Epithelial cell of proximal tubule (primary cell): ENCODE measurements at regions not wholly inside any gene's neighbourhood (a gene's known extent, or its start where the extent isn't known, plus 50 kb on each side); places are given as distances from the start of the nearest gene placed in this dataset.

ENCODE experiments used
- DNase-seq: peaks from one replicate; pipeline ENCODE4 v3.0.0-alpha.2; 2011; ENCODE audit warnings: low read depth
- H3K4me3 ChIP-seq: 2 replicates; pipeline ENCODE4 v1.5.1; 2011; ENCODE audit warnings: low read depth, mild to moderate bottlenecking, low read length
- TF ChIP-seq, protein P1 (sequence below): conservative IDR thresholded peaks from 2 replicates; pipeline ENCODE4 v1.5.1; 2012; ENCODE audit warnings: low read depth, mild to moderate bottlenecking, low read length

DNA sequence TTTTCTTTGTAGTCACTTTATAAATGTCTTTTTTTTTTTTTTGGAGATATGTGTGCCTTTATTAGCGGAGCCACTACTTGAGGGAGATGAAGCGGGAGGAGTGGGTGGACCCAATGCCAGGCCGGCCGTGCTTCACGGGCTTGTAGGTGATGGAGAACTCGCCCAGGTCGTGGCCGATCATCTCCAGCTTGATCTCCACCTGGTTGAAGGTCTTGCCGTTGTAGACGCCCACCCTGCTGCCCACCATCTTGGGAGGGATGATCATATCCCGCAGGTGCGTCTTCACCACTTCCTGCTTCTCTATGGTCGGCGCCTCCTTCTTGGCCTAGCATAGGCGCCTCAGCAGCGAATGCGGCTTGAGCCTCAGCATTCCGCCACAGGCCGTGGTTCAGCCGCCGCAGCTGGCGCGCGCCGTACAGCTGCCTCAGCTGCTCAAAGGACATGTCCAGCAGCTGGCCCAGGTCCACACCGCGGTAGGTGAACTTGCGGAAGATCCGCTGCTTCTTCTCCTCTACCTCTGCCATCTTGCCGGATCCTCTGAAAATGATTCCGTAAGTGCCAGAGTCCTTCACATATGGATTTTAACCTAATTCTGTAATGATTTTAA is 1095.6 kb downstream of the MAT2B start:
- no peak for DNase-seq
- H3K4me3 ChIP-seq: no peak overlapping the region
- TF ChIP-seq, protein P1, sequence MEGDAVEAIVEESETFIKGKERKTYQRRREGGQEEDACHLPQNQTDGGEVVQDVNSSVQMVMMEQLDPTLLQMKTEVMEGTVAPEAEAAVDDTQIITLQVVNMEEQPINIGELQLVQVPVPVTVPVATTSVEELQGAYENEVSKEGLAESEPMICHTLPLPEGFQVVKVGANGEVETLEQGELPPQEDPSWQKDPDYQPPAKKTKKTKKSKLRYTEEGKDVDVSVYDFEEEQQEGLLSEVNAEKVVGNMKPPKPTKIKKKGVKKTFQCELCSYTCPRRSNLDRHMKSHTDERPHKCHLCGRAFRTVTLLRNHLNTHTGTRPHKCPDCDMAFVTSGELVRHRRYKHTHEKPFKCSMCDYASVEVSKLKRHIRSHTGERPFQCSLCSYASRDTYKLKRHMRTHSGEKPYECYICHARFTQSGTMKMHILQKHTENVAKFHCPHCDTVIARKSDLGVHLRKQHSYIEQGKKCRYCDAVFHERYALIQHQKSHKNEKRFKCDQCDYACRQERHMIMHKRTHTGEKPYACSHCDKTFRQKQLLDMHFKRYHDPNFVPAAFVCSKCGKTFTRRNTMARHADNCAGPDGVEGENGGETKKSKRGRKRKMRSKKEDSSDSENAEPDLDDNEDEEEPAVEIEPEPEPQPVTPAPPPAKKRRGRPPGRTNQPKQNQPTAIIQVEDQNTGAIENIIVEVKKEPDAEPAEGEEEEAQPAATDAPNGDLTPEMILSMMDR: no peak

DNA sequence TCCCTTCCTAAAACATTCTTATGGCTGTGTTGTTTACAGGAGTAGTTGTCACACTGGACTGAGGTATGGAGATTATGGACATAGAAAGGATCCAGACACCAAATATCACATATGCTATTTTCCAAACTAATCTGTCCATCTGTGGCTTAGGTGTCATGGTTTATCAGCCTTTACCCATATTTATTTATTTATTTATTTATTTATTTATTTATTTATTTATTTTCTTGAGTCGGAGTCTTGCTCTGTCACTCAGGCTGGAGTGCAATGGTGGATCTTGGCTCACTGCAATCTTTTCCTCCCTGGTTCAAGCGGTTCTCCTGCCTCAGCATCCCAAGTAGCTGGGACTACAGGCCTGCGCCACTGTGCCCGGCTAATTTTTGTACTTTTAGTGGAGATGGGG is 1103.1 kb downstream of the MAT2B start:
- no peak overlapping the region for H3K4me3 ChIP-seq
- DNase-seq: no peak
- TF ChIP-seq, protein P1: no peak

DNA sequence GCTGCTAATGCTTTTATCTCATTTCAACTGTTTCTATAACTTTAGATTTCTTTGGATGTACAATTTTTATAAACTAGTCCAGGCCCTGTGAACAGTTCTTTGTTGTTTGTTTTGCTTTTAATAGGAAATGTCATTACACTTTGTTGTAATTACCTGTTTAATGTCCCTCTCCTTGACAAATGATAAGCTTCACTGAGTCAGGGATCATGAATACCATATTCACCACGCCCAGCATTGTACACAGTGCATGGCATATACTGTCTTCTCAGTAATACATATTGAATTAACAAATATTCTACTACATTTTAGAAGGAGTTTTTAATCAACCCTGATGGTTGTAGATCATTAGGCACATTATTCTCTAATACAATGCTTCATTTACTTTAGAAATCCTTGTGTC is 1105.0 kb downstream of the MAT2B start:
- no peak overlapping the region for H3K4me3 ChIP-seq
- TF ChIP-seq, protein P1: no peak
- no peak for DNase-seq

DNA sequence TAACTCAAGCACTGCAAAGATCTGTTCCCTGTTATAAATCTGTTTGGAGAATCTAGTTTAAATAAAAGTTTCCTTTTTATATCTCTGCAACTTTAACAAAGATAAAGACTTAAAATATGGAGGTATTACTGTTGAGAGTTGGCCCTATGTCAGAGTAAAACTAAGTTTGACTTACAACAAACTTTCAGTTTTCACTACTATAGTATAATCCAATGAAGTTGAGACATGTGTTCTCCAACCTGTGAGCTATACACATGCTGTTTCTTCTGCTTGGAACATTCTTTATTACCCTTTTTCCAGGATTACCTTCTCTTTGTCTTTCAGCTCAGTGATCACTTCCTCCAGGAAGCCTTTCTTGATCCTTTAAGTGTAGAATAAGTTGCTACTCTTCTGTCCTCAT is 1109.3 kb downstream of the MAT2B start:
- no peak overlapping the region for H3K4me3 ChIP-seq
- no peak for DNase-seq
- TF ChIP-seq, protein P1: no peak

DNA sequence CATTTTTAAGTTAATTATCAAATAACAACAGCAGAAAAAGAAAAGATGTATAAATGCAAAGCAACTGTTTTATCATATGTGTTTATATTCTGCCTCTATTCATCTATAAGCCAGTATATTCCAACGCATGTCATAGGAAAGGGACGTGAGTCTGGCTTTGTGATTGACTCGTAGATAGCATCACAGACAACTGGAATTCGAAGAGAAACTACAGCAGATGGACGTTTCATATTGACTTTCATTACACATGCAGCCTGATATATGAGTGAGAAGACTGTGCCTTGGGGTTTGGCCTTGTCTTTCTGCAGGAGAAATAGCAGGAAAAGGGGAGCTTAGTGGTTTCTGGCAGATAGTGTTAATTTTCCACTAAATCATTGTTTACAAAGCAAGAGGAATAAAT is 1111.9 kb downstream of the MAT2B start:
- TF ChIP-seq, protein P1: no peak

DNA sequence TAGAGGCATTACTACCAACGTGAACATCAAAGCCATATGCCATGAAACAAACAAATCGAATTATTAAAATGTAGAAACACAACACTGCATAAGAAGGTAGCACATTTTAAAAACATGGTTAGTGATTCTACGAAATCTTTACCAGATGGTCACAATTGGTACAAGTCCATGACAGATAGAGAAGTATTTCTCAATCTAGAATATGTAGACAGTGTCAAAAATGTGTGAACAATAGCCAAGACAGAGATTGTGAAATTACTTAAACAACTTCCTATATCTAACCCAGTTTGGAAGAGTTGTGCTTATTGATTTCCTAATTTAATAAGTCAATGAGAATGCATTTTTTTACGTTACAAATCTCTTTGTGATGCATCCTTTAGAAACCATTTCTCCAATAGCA is 1121.6 kb downstream of the MAT2B start:
- TF ChIP-seq, protein P1: no peak

More for the DNA sequence above, 1111.9 kb downstream of the MAT2B start:
- DNase-seq: no peak
- no peak overlapping the region for H3K4me3 ChIP-seq

DNA sequence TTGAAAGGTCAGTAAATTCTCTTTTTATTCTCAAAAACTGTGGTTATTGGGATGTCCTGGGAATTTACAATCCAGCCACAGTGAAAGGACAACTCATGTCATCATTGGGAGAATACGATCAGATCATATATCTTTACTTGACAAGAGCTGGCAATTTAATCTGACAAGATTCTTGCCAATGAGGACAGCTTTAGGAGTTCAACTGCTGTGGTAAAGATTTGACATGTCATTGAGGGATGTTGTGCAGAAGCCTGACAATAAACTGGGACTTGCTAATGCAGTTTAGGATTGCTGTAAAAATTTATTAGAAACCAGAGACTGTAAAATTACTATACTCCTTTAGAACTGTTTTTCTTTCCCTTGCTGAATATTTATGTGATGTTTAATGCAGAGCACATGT is 1131.0 kb downstream of the MAT2B start:
- no peak for DNase-seq

More for the DNA sequence above, 1121.6 kb downstream of the MAT2B start:
- no peak for DNase-seq
- H3K4me3 ChIP-seq: no peak overlapping the region

More for the DNA sequence above, 1131.0 kb downstream of the MAT2B start:
- H3K4me3 ChIP-seq: no peak overlapping the region
- TF ChIP-seq, protein P1: no peak
